HUES64 (cell line): ENCODE measurements at regions not wholly inside any gene's neighbourhood (a gene's known extent, or its start where the extent isn't known, plus 50 kb on each side); places are given as distances from the start of the nearest gene placed in this dataset.
"Not testable (repeated sequence)": the region's sequence is repeated elsewhere in the genome, so short reads cannot be mapped to it uniquely, and the experiment has no call there.

Source experiments
- H3K27ac ChIP-seq: 2 replicates; pipeline ENCODE4 v1.7.0; 2013; ENCODE audit warnings: low read depth, low read length, inconsistent platforms
- H3K27me3 ChIP-seq: 2 replicates; pipeline ENCODE4 v1.6.1; 2013; ENCODE audit warnings: mild to moderate bottlenecking, low read length; ENCODE audit not compliant: insufficient read depth
- H3K36me3 ChIP-seq: 2 replicates; pipeline ENCODE4 v1.6.1; 2013; ENCODE audit warnings: mild to moderate bottlenecking, low read length; ENCODE audit not compliant: insufficient read depth
- H3K4me1 ChIP-seq: 2 replicates; pipeline ENCODE4 v1.6.1; 2013; ENCODE audit warnings: mild to moderate bottlenecking, low read length, moderate library complexity; ENCODE audit not compliant: insufficient read depth
- H3K4me3 ChIP-seq: 2 replicates; pipeline ENCODE4 v1.5.1; 2013; ENCODE audit warnings: mild to moderate bottlenecking, low read length, moderate library complexity
- H3K9ac ChIP-seq: 2 replicates; pipeline ENCODE4 v1.6.1; 2013; ENCODE audit warnings: mild to moderate bottlenecking, low read depth, low read length
- H3K9me3 ChIP-seq: 2 replicates; pipeline ENCODE4 v1.6.1; 2013; ENCODE audit warnings: low read depth, low read length; ENCODE audit not compliant: insufficient read depth
- WGBS: fragments of 150-250, 120-280 bp; methylation state at CpG from one replicate; pipeline ENCODE4 v1.1.7; 2013; ENCODE audit warnings: missing lambda C conversion rate; 5-methylcytosine and 5-hydroxymethylcytosine counted together

- no peaks in the 10 kb centered on the region for H3K9me3 ChIP-seq
These were observed 84.8 kb upstream of the ASB18 start for GRCh38 chr2:236348976-236349375.

DNA sequence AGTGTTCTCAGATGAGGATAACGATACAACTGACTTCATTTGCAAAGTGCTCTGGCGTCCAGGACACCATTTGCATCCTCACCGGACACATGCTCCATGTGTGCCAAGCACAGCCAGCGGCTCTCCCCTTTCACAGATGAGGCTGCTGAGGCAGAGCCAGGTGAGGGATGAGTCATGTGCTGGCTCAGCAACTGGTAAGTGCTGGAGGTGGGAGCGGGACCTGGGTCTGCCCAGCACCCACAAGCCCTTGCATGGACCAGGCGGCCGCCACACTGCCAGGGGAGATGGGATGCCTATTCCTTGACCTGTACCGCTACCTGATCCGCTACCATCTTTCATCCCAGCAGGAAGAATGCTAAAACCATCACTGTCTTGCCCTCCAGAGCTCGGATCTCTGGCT, 86.2 kb upstream of the ASB18 start:
- H3K9me3 ChIP-seq = no peaks in the 10 kb centered on the region
- H3K4me1 ChIP-seq = peaks cover 4% of the 10 kb centered on the region; the same call in 1 of the 2 replicates
- no peak overlapping the region for H3K9ac ChIP-seq
- 92% methylated on average over 10 of the region's 10 CpGs for WGBS
- no peaks in the 10 kb centered on the region for H3K36me3 ChIP-seq
- H3K4me3 ChIP-seq = no peak overlapping the region
- H3K27me3 ChIP-seq = no peaks in the 10 kb centered on the region
- no peak overlapping the region for H3K27ac ChIP-seq

More at GRCh38 chr2:236348976-236349375, 84.8 kb upstream of the ASB18 start:
- Histone ChIP-seq H3K27ac (no peak overlapping the region), H3K9ac (no peak overlapping the region), H3K27me3 (no peaks in the 10 kb centered on the region), H3K4me3 (no peak overlapping the region), H3K36me3 (no peaks in the 10 kb centered on the region), H3K4me1 (peaks cover 15% of the 10 kb centered on the region)
- whole genome bisulfite sequencing = 95% methylated on average over 4 of the region's 6 CpGs

DNA sequence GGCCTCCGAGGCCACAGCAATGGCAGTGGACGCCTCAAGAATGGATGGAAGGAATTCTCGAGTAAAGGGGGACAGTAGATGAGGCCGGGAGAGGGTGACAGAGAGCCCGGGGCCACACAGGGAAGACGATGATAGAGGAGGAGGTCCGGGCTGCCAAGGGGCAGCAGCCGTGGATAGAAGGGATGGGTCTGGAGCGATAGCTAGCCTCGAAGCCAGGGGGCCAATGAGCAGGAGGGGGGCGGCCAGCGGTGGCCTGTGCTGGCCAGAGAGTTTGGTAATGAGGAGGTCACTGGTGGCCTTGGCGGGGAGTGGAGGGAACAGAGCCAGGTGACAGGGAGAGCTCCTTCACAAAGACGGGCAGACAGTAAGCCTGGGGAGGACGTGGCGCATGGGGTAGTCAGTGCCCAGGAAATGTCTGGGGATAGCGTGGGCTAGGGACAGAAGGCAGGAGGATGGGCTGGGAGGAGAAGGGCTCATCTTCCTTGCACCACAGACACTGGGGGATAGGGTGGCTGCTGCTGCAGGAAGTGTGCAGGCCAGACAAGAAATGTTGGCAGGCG, 87.8 kb upstream of the ASB18 start:
- H3K4me3 ChIP-seq = no peak overlapping the region
- no peaks in the 10 kb centered on the region for H3K9me3 ChIP-seq
- no peak overlapping the region for H3K9ac ChIP-seq
- no peak overlapping the region for H3K27ac ChIP-seq
- H3K4me1 ChIP-seq = peaks cover 3% of the 10 kb centered on the region; the same call in 1 of the 2 replicates
- H3K36me3 ChIP-seq = no peaks in the 10 kb centered on the region
- H3K27me3 ChIP-seq = no peaks in the 10 kb centered on the region
- 89% methylated on average over 18 of the region's 18 CpGs for WGBS

DNA sequence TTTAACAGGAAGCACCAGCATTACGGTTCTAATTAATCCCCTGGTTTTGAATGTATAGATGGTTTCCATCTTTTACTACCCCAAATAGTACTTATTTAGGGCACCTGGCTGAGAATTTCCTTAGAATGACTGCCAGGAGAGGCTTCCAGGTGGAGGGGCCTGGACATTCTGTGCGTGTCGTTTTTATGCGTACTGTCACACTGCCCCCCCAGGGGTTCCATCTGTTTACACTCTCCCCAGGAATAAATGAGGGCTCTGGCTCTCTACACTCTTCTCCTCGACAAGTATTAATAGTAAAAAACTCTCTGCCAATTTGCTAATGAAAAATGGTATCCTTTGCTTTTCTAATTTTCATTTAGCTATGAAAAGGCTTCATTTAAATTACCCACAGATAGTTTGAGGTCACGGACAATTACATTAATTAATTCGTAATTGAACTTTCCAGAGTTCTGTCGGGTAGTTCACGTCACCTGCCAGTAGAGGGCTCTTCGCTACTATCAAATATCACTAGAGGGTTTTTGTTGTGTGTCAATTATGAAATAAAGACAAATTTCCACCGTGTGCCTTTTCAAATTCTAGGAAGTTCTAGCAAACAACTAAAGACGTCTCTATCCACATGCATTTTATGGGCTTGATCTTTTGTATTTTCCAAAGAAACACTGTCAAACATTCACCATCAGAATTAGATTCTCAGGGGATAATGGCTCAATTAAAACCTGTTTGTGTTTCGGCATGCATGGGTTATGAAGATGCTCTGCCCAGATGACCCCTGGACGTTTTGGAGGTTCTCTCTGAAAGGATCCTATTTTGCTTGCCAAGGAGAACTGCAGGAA, 88.8 kb upstream of the ASB18 start:
- Histone ChIP-seq H3K4me1 (peaks cover under 1% of the 10 kb centered on the region; the same call in 1 of the 2 replicates), H3K27ac (no peak overlapping the region), H3K36me3 (no peaks in the 10 kb centered on the region), H3K9ac (no peak overlapping the region), H3K4me3 (no peak overlapping the region), H3K27me3 (no peaks in the 10 kb centered on the region), H3K9me3 (no peaks in the 10 kb centered on the region)
- WGBS = 16% methylated on average over 13 of the region's 14 CpGs

DNA sequence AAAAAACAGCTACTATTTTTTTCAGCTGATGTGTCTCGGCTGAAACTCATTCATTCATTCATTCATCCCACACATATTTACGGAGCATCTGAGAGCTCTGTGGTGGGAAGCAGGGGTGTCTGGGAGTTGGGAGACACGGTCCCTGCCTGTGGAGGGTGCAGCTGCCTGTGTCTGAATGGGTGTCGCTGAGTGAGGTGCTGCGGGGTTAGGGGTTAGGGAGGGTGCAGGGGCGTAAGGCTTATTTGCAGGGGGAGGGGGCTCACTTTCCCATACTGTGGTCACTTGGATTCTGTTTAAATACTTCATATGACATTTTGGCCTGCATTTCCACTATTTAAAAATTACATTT, 89.4 kb upstream of the ASB18 start:
- WGBS = 87% methylated on average over 5 of the region's 6 CpGs
- Histone ChIP-seq H3K4me3 (no peak overlapping the region), H3K27me3 (no peaks in the 10 kb centered on the region), H3K9ac (no peak overlapping the region), H3K36me3 (no peaks in the 10 kb centered on the region), H3K9me3 (no peaks in the 10 kb centered on the region), H3K4me1 (no peaks in the 10 kb centered on the region), H3K27ac (no peak overlapping the region)

- no peak overlapping the region for H3K27ac ChIP-seq
- WGBS = 91% methylated on average over 15 of the region's 15 CpGs
- no peaks in the 10 kb centered on the region for H3K9me3 ChIP-seq
- H3K4me1 ChIP-seq = no peaks in the 10 kb centered on the region; the same call in 1 of the 2 replicates
- no peaks in the 10 kb centered on the region for H3K27me3 ChIP-seq
- no peaks in the 10 kb centered on the region for H3K36me3 ChIP-seq
- H3K9ac ChIP-seq = no peak overlapping the region
- no peak overlapping the region for H3K4me3 ChIP-seq
These were observed 90.1 kb upstream of the ASB18 start for GRCh38 chr2:236354056-236354940.

DNA sequence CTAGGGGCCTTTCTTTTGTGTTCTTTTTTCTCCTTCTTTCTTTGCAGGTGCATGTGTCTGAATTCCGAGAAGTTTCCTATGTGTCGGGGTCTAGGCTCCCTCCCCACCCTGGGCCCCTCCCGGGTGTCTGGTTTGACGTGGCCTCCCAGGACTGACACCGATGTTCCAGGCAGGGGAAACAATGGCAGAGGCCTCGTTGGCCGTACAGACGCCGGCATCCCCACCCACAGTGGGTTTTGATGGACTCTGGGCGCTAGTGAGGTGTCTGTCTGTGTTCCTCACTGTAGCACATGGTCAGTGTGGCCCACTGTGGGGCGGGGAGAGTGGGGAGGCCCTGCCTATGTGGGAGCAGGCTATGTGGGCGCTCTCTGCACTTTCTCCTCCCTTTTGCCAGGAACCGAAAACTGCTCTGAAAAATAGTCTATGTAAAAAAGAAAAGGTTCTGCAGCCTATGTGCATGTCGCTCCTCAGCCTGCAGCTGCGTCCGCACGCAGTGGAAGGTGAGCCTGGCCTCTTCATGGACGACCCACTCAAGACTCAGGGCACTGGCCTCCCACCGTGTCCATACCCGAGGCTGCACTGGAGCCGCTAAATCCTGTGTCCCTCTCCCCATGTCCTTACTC, 90.9 kb upstream of the ASB18 start:
- H3K36me3 ChIP-seq = no peaks in the 10 kb centered on the region
- H3K27ac ChIP-seq = no peak overlapping the region
- H3K4me1 ChIP-seq = no peaks in the 10 kb centered on the region; the same call in 1 of the 2 replicates
- WGBS = 88% methylated on average over 21 of the region's 21 CpGs
- H3K4me3 ChIP-seq = no peak overlapping the region
- no peaks in the 10 kb centered on the region for H3K27me3 ChIP-seq
- no peak overlapping the region for H3K9ac ChIP-seq
- no peaks in the 10 kb centered on the region for H3K9me3 ChIP-seq

- Histone ChIP-seq H3K36me3 (no peaks in the 10 kb centered on the region), H3K9me3 (no peaks in the 10 kb centered on the region), H3K4me3 (no peak overlapping the region), H3K4me1 (no peaks in the 10 kb centered on the region; the same call in 1 of the 2 replicates), H3K27me3 (no peaks in the 10 kb centered on the region), H3K9ac (no peak overlapping the region), H3K27ac (no peak overlapping the region)
- 96% methylated on average over 7 of the region's 9 CpGs for WGBS
These were observed 91.7 kb upstream of the ASB18 start for GRCh38 chr2:236355911-236356310.

GRCh38 chr2:236356321-236356720, 92.1 kb upstream of the ASB18 start:
- H3K36me3 ChIP-seq, H3K27ac ChIP-seq, H3K9ac ChIP-seq, H3K4me1 ChIP-seq, H3K9me3 ChIP-seq, H3K4me3 ChIP-seq, H3K27me3 ChIP-seq: not testable (repeated sequence)
- 93% methylated on average over 7 of the region's 11 CpGs for WGBS

DNA sequence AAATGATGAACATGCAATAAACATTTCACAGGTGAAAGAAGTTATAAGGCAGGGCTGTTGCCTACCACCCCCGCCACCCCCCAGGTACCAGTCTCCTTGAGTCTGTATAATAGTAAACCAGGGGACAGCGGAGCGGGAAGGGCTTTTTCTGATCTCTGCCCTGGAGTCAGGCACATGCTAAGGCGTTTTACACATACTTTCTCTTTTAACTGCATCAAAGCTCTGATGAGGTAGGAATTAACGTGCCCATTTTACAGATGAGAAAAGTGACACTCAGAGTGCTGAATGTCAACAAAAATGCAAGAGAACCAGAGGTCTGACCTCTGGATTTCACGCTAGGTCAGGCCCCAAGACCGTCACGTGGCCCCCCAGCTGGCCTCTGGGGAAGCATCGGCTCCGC, 94.3 kb upstream of the ASB18 start:
- H3K9me3 ChIP-seq, H3K36me3 ChIP-seq, H3K4me1 ChIP-seq, H3K27me3 ChIP-seq, H3K27ac ChIP-seq, H3K4me3 ChIP-seq, H3K9ac ChIP-seq: not testable (repeated sequence)
- WGBS = 91% methylated on average over 7 of the region's 10 CpGs
